ENCODE measurements at regions not wholly inside any gene's neighbourhood (a gene's known extent, or its start where the extent isn't known, plus 50 kb on each side); places are given as distances from the start of the nearest gene placed in this dataset.
"Not testable (repeated sequence)": the region's sequence is repeated elsewhere in the genome, so short reads cannot be mapped to it uniquely, and the experiment has no call there.

DNA sequence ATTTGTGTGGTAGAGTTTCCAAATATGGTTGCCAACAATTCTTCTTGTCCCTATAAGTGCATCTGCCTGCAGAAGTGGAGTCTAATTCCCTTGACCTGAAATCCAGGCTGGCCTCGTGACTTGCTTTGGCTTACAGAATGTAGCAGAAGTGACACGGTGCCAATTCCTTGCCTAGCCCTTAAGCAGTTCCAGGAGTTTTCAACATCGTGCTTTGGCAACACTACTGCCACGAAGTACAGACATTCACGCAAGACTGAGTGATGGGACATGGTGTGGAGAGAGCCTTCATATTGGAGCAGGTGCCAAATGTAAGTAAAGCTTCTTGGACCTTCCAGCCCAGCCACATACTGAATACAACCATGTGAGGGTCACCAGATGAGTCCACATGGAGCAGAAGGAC lies 92.9 kb upstream of the NEK6 start:
- no peak for TF ChIP-seq CTCF (IDR thresholded peaks at IDR 0.05; ENCODE audit: insufficient read depth, low read length, missing control alignments)
- no peak overlapping the region for H3K4me3 ChIP-seq (ENCODE audit: low read depth, low read length)
- ChIA-PET POLR2A (no interaction called here), CTCF (no interaction called here)
- no peak for DNase-seq (ENCODE audit: low read depth, low spot score)

GRCh38 chr9:124174433-124174832 lies 83.3 kb upstream of the NEK6 start:
- no peak for DNase-seq (ENCODE audit: low read depth, low spot score)
- no peak overlapping the region for H3K4me3 ChIP-seq (ENCODE audit: low read depth, low read length)
- CTCF ChIA-PET: no interaction called here
- POLR2A ChIA-PET: no interaction called here
- no peak for TF ChIP-seq CTCF (IDR thresholded peaks at IDR 0.05; ENCODE audit: insufficient read depth, low read length, missing control alignments)

GRCh38 chr9:124177522-124177921 lies 80.2 kb upstream of the NEK6 start:
- DNase-seq (ENCODE audit: low read depth, low spot score); POLR2A ChIA-PET; CTCF ChIA-PET; H3K4me3 ChIP-seq (ENCODE audit: low read depth, low read length): not testable (repeated sequence)

- ChIA-PET CTCF (no interaction called here), POLR2A (no interaction called here)
- no peak for DNase-seq (ENCODE audit: low read depth, low spot score)
- no peak for TF ChIP-seq CTCF (IDR thresholded peaks at IDR 0.05; ENCODE audit: insufficient read depth, low read length, missing control alignments)
- no peak overlapping the region for H3K4me3 ChIP-seq (ENCODE audit: low read depth, low read length)
These were observed 78.3 kb upstream of the NEK6 start for GRCh38 chr9:124179196-124180071.

DNA sequence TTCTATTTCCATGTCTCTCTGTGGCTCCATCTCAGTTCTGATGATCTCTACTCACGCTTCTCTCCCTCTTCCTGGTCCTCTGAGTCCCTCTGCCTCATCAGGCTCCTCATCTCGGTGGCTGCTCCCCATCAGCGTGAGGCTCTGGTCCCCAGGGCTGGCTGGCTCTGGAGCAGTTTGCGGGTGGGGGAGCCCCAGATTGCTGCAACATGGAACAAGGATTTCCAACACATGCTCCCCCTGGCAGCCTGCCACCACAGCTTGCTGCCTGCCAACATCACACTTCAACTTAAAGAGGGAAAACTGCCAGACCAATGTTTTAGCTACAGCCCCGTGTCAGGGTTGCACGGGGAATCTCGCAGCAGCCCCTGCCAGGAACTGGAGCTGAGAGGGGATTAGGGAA lies 77.2 kb upstream of the NEK6 start:
- ChIA-PET CTCF (no interaction called here), POLR2A (no interaction called here)

GRCh38 chr9:124182741-124183140 lies 75.0 kb upstream of the NEK6 start:
- TF ChIP-seq CTCF (IDR thresholded peaks at IDR 0.05; ENCODE audit: insufficient read depth, low read length, missing control alignments): no peak
- ChIA-PET CTCF (no interaction called here), POLR2A (no interaction called here)
- no peak overlapping the region for H3K4me3 ChIP-seq (ENCODE audit: low read depth, low read length)
- DNase-seq (ENCODE audit: low read depth, low spot score): no peak

More for the DNA sequence above, 77.2 kb upstream of the NEK6 start:
- H3K4me3 ChIP-seq (ENCODE audit: low read depth, low read length): no peak overlapping the region
- DNase-seq (ENCODE audit: low read depth, low spot score): no peak
- no peak for TF ChIP-seq CTCF (IDR thresholded peaks at IDR 0.05; ENCODE audit: insufficient read depth, low read length, missing control alignments)

- POLR2A ChIA-PET: no interaction called here
- no peak overlapping the region for H3K4me3 ChIP-seq (ENCODE audit: low read depth, low read length)
- no peak for TF ChIP-seq CTCF (IDR thresholded peaks at IDR 0.05; ENCODE audit: insufficient read depth, low read length, missing control alignments)
- DNase-seq (ENCODE audit: low read depth, low spot score): no peak
- CTCF ChIA-PET: no interaction called here
These were observed 74.0 kb upstream of the NEK6 start for GRCh38 chr9:124183772-124184171.

Measured in AG04449 (cell line).